Transverse colon (tissue), 4 donors: ENCODE measurements at regions not wholly inside any gene's neighbourhood (a gene's known extent, or its start where the extent isn't known, plus 50 kb on each side); places are given as distances from the start of the nearest gene placed in this dataset.

Experiments
- DNase-seq: peaks from one replicate; pipeline ENCODE4 v3.0.0-alpha.2; 2019
- H3K27ac ChIP-seq, 4 donors: fragments of 200-600 bp; sonication (generic); 2 replicates each; pipeline ENCODE4 v1.5.1; 2016 to 2018; ENCODE audit warnings: inconsistent platforms in 4 of 4
- H3K27me3 ChIP-seq: fragments of 200-600 bp; sonication (generic); 2 replicates; pipeline ENCODE4 v1.5.1; 2017; ENCODE audit warnings: inconsistent platforms
- H3K36me3 ChIP-seq, 4 donors: fragments of 200-600 bp; sonication (generic); 2 replicates each; pipeline ENCODE4 v1.5.1; 2017 to 2019; ENCODE audit warnings: inconsistent platforms in 4 of 4
- H3K4me1 ChIP-seq, 4 donors: fragments of 200-600 bp; sonication (generic); 2 replicates each; pipeline ENCODE4 v1.5.1; 2017 to 2020; ENCODE audit warnings: inconsistent platforms in 4 of 4
- H3K4me3 ChIP-seq, 4 donors: fragments of 200-600 bp; sonication (generic); 1 replicate in 1 of 4; 2 replicates in 3 of 4; pipeline versions ENCODE4 v1.5.1 to v1.6.1; 2017 to 2019; ENCODE audit warnings: inconsistent platforms in 4 of 4
- H3K9me3 ChIP-seq, 2 donors: fragments of 200-600 bp; sonication (generic); 2 replicates each; pipeline ENCODE4 v1.5.1; 2017 to 2019; ENCODE audit warnings: inconsistent platforms in 2 of 2
- CTCF ChIP-seq, 5 experiments: fragments of 200-600 bp in 3 of 5; fragments of 450-650 bp in 2 of 5; sonication (generic) in 3 of 5; IDR thresholded peaks; 1 replicate in 2 of 5; 2 replicates in 3 of 5; pipeline ENCODE4 v1.5.1; 2016 to 2017; ENCODE audit warnings: antibody characterized with exemption in 5 of 5, inconsistent platforms in 3 of 5, mild to moderate bottlenecking in 2 of 5, moderate library complexity in 1 of 5
- EP300 ChIP-seq: sonication (generic); formaldehyde crosslinking; IDR thresholded peaks from one replicate; pipeline ENCODE4 v1.6.1; 2017; ENCODE audit warnings: antibody characterized with exemption, low read depth
- POLR2A ChIP-seq: fragments of 450-650 bp; IDR thresholded peaks from one replicate; pipeline ENCODE4 v1.6.1; 2016; ENCODE audit warnings: antibody characterized with exemption, mild to moderate bottlenecking, moderate library complexity
- POLR2AphosphoS5 ChIP-seq, 3 donors: sonication (generic); formaldehyde crosslinking; IDR thresholded peaks; one replicate each; pipeline ENCODE4 v1.6.1; 2016; ENCODE audit warnings: antibody characterized with exemption in 3 of 3
- WGBS, 2 donors: methylation state at CpG; one replicate each; pipeline ENCODE4 v1.1.5; 2018; ENCODE audit warnings: low coverage in 1 of 2; 5-methylcytosine and 5-hydroxymethylcytosine counted together
- in situ Hi-C, 4 donors: fragments of 200-750 bp; cut with MboI; loops; one replicate each; pipeline versions ENCODE4 v1.15.0 to v1.15.1; 2017; ENCODE audit warnings: low sequenced_read_pairs in 3 of 4, low pct_ligation_motif_present in 1 of 4, low pct_unique_long_range_greater_than_20kb in 1 of 4
- intact Hi-C: fragments of 100-400 bp; cut with DNase I; formaldehyde crosslinking; loops from one replicate; pipeline ENCODE4 v1.15.1; 2023; ENCODE audit warnings: low total_unique reads

- Histone ChIP-seq H3K27me3 (no peaks in the 10 kb centered on the region), H3K9me3 (no peaks in the 10 kb centered on the region), H3K27ac (no peak overlapping the region), H3K4me3 (no peak overlapping the region), H3K36me3 (no peaks in the 10 kb centered on the region), H3K4me1 (no peaks in the 10 kb centered on the region)
- no peak for TF ChIP-seq POLR2AphosphoS5 (IDR thresholded peaks at IDR 0.05)
- no peak for TF ChIP-seq CTCF (IDR thresholded peaks at IDR 0.05)
- no peak for TF ChIP-seq EP300
- no peak for TF ChIP-seq POLR2A
- in situ Hi-C loops = no loop called here
- intact Hi-C loops = no loop called here
- 85 to 92% methylated on average over 2 to 7 of the region's 7 CpGs for WGBS, 2 donors
- no peak for DNase-seq
These were observed 327.4 kb downstream of the CTTN start for GRCh38 chr11:70725739-70726138.

GRCh38 chr11:70727021-70727420, 328.7 kb downstream of the CTTN start:
- Histone ChIP-seq H3K4me1 (no peaks in the 10 kb centered on the region), H3K4me3 (no peak overlapping the region), H3K27me3 (no peaks in the 10 kb centered on the region), H3K36me3 (no peaks in the 10 kb centered on the region), H3K27ac (no peak overlapping the region), H3K9me3 (no peaks in the 10 kb centered on the region)
- in situ Hi-C loops = no loop called here
- intact Hi-C loops = no loop called here
- 94 to 100% methylated on average over 2 to 5 of the region's 5 CpGs for WGBS, 2 donors
- DNase-seq = no peak
- no peak for TF ChIP-seq POLR2AphosphoS5 (IDR thresholded peaks at IDR 0.05)
- TF ChIP-seq EP300 = no peak
- no peak for TF ChIP-seq POLR2A
- no peak for TF ChIP-seq CTCF (IDR thresholded peaks at IDR 0.05)

GRCh38 chr11:70727899-70728620, 329.7 kb downstream of the CTTN start:
- intact Hi-C loops (no loop called here), in situ Hi-C loops (no loop called here)
- DNase-seq = no peak
- TF ChIP-seq POLR2A = no peak
- TF ChIP-seq CTCF (IDR thresholded peaks at IDR 0.05) = no peak
- TF ChIP-seq POLR2AphosphoS5 (IDR thresholded peaks at IDR 0.05) = no peak
- TF ChIP-seq EP300 = no peak
- H3K4me3 ChIP-seq = no peak overlapping the region
- no peaks in the 10 kb centered on the region for H3K4me1 ChIP-seq
- no peaks in the 10 kb centered on the region for H3K9me3 ChIP-seq
- no peak overlapping the region for H3K27ac ChIP-seq
- H3K36me3 ChIP-seq = no peaks in the 10 kb centered on the region
- WGBS, 2 donors = 57 to 85% methylated on average over 2 to 15 of the region's 15 CpGs
- H3K27me3 ChIP-seq = no peaks in the 10 kb centered on the region

- WGBS, 2 donors = 67 to 77% methylated on average over 5 to 6 of the region's 6 CpGs
- no peaks in the 10 kb centered on the region for H3K4me1 ChIP-seq
- H3K27ac ChIP-seq = no peak overlapping the region
- H3K9me3 ChIP-seq = no peaks in the 10 kb centered on the region
- H3K4me3 ChIP-seq = no peak overlapping the region
- TF ChIP-seq EP300 = no peak
- TF ChIP-seq POLR2A = no peak
- TF ChIP-seq POLR2AphosphoS5 (IDR thresholded peaks at IDR 0.05) = no peak
- TF ChIP-seq CTCF (IDR thresholded peaks at IDR 0.05) = no peak
- in situ Hi-C loops (no loop called here), intact Hi-C loops (no loop called here)
- H3K36me3 ChIP-seq = no peaks in the 10 kb centered on the region
- H3K27me3 ChIP-seq = no peaks in the 10 kb centered on the region
- DNase-seq = no peak
These were observed 331.6 kb downstream of the CTTN start for GRCh38 chr11:70729949-70730348.
